ENCODE measurements at regions not wholly inside any gene's neighbourhood (a gene's known extent, or its start where the extent isn't known, plus 50 kb on each side); places are given as distances from the start of the nearest gene placed in this dataset.

DNA sequence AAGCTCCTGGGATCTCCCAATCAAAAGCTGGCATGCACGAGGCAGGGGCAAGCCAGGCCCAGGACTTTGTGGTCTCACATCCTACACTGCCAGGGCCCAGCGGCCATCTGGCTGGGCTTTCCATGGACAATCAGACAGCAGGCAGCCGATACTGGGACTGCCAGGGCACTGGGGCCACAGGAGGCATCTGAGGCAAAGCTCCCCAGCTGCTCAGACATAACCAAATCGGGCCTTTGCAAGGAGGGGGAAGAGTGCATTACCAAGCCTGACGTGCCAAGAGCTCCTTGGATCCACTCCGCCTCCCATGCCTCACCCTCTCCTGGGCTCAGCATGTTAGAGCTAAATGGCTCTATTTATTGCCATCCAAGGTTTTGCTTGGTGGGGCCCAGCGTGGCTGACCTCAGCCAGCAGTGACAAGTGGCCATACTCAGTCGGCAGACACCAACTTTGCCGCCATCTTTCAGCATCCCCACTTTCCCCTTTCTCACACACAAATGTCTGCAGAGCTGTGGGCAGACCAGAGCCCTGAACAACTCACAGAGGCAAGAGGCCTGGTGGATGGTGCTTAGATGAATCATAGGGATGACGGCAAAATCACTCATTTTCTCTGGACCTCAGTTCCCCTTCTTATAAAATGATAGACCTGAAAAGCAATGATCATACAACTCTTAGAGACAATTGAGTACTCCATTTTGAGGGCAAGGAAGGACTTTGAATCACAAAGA is 200.8 kb downstream of the TTC32 start:
- TF ChIP-seq, protein P1, sequence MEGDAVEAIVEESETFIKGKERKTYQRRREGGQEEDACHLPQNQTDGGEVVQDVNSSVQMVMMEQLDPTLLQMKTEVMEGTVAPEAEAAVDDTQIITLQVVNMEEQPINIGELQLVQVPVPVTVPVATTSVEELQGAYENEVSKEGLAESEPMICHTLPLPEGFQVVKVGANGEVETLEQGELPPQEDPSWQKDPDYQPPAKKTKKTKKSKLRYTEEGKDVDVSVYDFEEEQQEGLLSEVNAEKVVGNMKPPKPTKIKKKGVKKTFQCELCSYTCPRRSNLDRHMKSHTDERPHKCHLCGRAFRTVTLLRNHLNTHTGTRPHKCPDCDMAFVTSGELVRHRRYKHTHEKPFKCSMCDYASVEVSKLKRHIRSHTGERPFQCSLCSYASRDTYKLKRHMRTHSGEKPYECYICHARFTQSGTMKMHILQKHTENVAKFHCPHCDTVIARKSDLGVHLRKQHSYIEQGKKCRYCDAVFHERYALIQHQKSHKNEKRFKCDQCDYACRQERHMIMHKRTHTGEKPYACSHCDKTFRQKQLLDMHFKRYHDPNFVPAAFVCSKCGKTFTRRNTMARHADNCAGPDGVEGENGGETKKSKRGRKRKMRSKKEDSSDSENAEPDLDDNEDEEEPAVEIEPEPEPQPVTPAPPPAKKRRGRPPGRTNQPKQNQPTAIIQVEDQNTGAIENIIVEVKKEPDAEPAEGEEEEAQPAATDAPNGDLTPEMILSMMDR (IDR thresholded peaks at IDR 0.05 in 2 of 3, conservative IDR thresholded peaks at IDR 0.05 in 1 of 3; ENCODE audit: control insufficient read depth in 2 of 3, extremely low read depth in 1 of 3, insufficient read depth in 1 of 3, low read depth in 3 of 3, low read length in 3 of 3) = no peak
- no peak for TF ChIP-seq BHLHE40 (IDR thresholded peaks at IDR 0.05; ENCODE audit: borderline replicate concordance in 1 of 2, low read depth in 2 of 2, low read length in 1 of 2)
- no peak for TF ChIP-seq JUNB (IDR thresholded peaks at IDR 0.05)
- TF ChIP-seq SIX5 (IDR thresholded peaks at IDR 0.05; ENCODE audit: low read depth, low read length, severe bottlenecking) = no peak
- TF ChIP-seq, protein P2, sequence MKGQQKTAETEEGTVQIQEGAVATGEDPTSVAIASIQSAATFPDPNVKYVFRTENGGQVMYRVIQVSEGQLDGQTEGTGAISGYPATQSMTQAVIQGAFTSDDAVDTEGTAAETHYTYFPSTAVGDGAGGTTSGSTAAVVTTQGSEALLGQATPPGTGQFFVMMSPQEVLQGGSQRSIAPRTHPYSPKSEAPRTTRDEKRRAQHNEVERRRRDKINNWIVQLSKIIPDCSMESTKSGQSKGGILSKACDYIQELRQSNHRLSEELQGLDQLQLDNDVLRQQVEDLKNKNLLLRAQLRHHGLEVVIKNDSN (IDR thresholded peaks at IDR 0.05; ENCODE audit: borderline replicate concordance, extremely low read length, insufficient read depth, low read depth, low read length) = no peak
- TF ChIP-seq, protein P3, sequence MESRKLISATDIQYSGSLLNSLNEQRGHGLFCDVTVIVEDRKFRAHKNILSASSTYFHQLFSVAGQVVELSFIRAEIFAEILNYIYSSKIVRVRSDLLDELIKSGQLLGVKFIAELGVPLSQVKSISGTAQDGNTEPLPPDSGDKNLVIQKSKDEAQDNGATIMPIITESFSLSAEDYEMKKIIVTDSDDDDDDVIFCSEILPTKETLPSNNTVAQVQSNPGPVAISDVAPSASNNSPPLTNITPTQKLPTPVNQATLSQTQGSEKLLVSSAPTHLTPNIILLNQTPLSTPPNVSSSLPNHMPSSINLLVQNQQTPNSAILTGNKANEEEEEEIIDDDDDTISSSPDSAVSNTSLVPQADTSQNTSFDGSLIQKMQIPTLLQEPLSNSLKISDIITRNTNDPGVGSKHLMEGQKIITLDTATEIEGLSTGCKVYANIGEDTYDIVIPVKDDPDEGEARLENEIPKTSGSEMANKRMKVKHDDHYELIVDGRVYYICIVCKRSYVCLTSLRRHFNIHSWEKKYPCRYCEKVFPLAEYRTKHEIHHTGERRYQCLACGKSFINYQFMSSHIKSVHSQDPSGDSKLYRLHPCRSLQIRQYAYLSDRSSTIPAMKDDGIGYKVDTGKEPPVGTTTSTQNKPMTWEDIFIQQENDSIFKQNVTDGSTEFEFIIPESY (IDR thresholded peaks at IDR 0.05) = no peak
- no peak for TF ChIP-seq SUZ12 (IDR thresholded peaks at IDR 0.05; ENCODE audit: unreplicated experiment)
- TF ChIP-seq GABPA (IDR thresholded peaks at IDR 0.05; ENCODE audit: low read depth) = no peak
- TF ChIP-seq POLR2A (IDR thresholded peaks at IDR 0.05; ENCODE audit: low read depth, low read length) = no peak
- TF ChIP-seq, protein P4, sequence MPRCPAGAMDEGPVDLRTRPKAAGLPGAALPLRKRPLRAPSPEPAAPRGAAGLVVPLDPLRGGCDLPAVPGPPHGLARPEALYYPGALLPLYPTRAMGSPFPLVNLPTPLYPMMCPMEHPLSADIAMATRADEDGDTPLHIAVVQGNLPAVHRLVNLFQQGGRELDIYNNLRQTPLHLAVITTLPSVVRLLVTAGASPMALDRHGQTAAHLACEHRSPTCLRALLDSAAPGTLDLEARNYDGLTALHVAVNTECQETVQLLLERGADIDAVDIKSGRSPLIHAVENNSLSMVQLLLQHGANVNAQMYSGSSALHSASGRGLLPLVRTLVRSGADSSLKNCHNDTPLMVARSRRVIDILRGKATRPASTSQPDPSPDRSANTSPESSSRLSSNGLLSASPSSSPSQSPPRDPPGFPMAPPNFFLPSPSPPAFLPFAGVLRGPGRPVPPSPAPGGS (IDR thresholded peaks at IDR 0.05; ENCODE audit: borderline replicate concordance, insufficient read depth, low read depth, low read length, poor library complexity, severe bottlenecking) = no peak

All from GM12878 (cell line).